IPS-20b (cell line): ENCODE measurements at regions not wholly inside any gene's neighbourhood (a gene's known extent, or its start where the extent isn't known, plus 50 kb on each side); places are given as distances from the start of the nearest gene placed in this dataset.

Experiments used
- H3K27ac ChIP-seq: one replicate; pipeline ENCODE4 v1.5.1; 2013; ENCODE audit warnings: low read length
- H3K27me3 ChIP-seq: 2 replicates; pipeline ENCODE4 v1.6.1; 2013; ENCODE audit warnings: mild to moderate bottlenecking, low read length, inconsistent platforms; ENCODE audit not compliant: insufficient read depth
- H3K36me3 ChIP-seq: 2 replicates; pipeline ENCODE4 v1.6.1; 2013; ENCODE audit warnings: low read depth, mild to moderate bottlenecking, inconsistent platforms, low read length, moderate library complexity; ENCODE audit not compliant: insufficient read depth
- H3K4me1 ChIP-seq: 2 replicates; pipeline ENCODE4 v1.6.1; 2013; ENCODE audit warnings: mild to moderate bottlenecking, control low read depth, inconsistent platforms, low read length, moderate library complexity; ENCODE audit not compliant: insufficient read depth
- H3K4me3 ChIP-seq: 2 replicates; pipeline ENCODE4 v1.5.1; 2013; ENCODE audit warnings: mild to moderate bottlenecking, low read length, inconsistent platforms
- H3K9ac ChIP-seq: 2 replicates; pipeline ENCODE4 v1.6.1; 2013; ENCODE audit warnings: low read depth, mild to moderate bottlenecking, inconsistent platforms, low read length, moderate library complexity
- H3K9me3 ChIP-seq: 2 replicates; pipeline ENCODE4 v1.6.1; 2013; ENCODE audit warnings: mild to moderate bottlenecking, low read depth, low read length, inconsistent platforms; ENCODE audit not compliant: insufficient read depth

GRCh38 chr4:20617678-20618396, 82.4 kb upstream of the PACRGL start:
- Histone ChIP-seq H3K27ac (no peak overlapping the region), H3K4me1 (peaks cover 10% of the 10 kb centered on the region; the same call in 1 of the 2 replicates), H3K36me3 (no peaks in the 10 kb centered on the region)

GRCh38 chr4:20618731-20619130, 81.5 kb upstream of the PACRGL start:
- Histone ChIP-seq H3K4me3 (no peak overlapping the region), H3K27ac (no peak overlapping the region), H3K9me3 (no peaks in the 10 kb centered on the region), H3K36me3 (no peaks in the 10 kb centered on the region), H3K27me3 (no peaks in the 10 kb centered on the region), H3K4me1 (peaks cover 10% of the 10 kb centered on the region; the same call in 1 of the 2 replicates), H3K9ac (no peak overlapping the region)

More at GRCh38 chr4:20617678-20618396, 82.4 kb upstream of the PACRGL start:
- H3K4me3 ChIP-seq: no peak overlapping the region
- no peaks in the 10 kb centered on the region for H3K27me3 ChIP-seq
- H3K9ac ChIP-seq: no peak overlapping the region
- no peaks in the 10 kb centered on the region for H3K9me3 ChIP-seq

- Histone ChIP-seq H3K9ac (no peak overlapping the region), H3K27ac (no peak overlapping the region), H3K27me3 (no peaks in the 10 kb centered on the region), H3K4me1 (peaks cover 10% of the 10 kb centered on the region), H3K4me3 (no peak overlapping the region), H3K36me3 (no peaks in the 10 kb centered on the region), H3K9me3 (no peaks in the 10 kb centered on the region)
Observed at GRCh38 chr4:20621476-20621875, 78.8 kb upstream of the PACRGL start.

GRCh38 chr4:20622701-20623100, 77.6 kb upstream of the PACRGL start:
- H3K36me3 ChIP-seq: no peaks in the 10 kb centered on the region
- no peaks in the 10 kb centered on the region for H3K27me3 ChIP-seq
- no peak overlapping the region for H3K27ac ChIP-seq
- H3K4me1 ChIP-seq: peaks cover 10% of the 10 kb centered on the region
- H3K9me3 ChIP-seq: no peaks in the 10 kb centered on the region
- H3K4me3 ChIP-seq: no peak overlapping the region
- no peak overlapping the region for H3K9ac ChIP-seq

- no peaks in the 10 kb centered on the region for H3K36me3 ChIP-seq
- H3K9me3 ChIP-seq: peaks cover 4% of the 10 kb centered on the region; the same call in 1 of the 2 replicates
- H3K27ac ChIP-seq: no peak overlapping the region
- H3K4me1 ChIP-seq: peaks cover 6% of the 10 kb centered on the region
- no peak overlapping the region for H3K9ac ChIP-seq
- no peaks in the 10 kb centered on the region for H3K27me3 ChIP-seq
- no peak overlapping the region for H3K4me3 ChIP-seq
Observed at GRCh38 chr4:20623939-20624338, 76.3 kb upstream of the PACRGL start.

- H3K4me3 ChIP-seq: no peak overlapping the region
- H3K36me3 ChIP-seq: no peaks in the 10 kb centered on the region
- peaks cover 6% of the 10 kb centered on the region for H3K4me1 ChIP-seq
- no peak overlapping the region for H3K27ac ChIP-seq
- peaks cover 4% of the 10 kb centered on the region; the same call in 1 of the 2 replicates for H3K9me3 ChIP-seq
- H3K27me3 ChIP-seq: no peaks in the 10 kb centered on the region
- H3K9ac ChIP-seq: no peak overlapping the region
Observed at GRCh38 chr4:20624793-20625374, 75.4 kb upstream of the PACRGL start.

GRCh38 chr4:20625426-20625825, 74.8 kb upstream of the PACRGL start:
- Histone ChIP-seq H3K9me3 (peaks cover 4% of the 10 kb centered on the region; the same call in 1 of the 2 replicates), H3K4me1 (peaks cover 2% of the 10 kb centered on the region), H3K36me3 (no peaks in the 10 kb centered on the region), H3K4me3 (no peak overlapping the region), H3K27ac (no peak overlapping the region), H3K9ac (no peak overlapping the region), H3K27me3 (no peaks in the 10 kb centered on the region)

GRCh38 chr4:20626326-20627005, 73.8 kb upstream of the PACRGL start:
- Histone ChIP-seq H3K9ac (no peak overlapping the region), H3K27ac (no peak overlapping the region), H3K4me1 (peaks cover 2% of the 10 kb centered on the region)

GRCh38 chr4:20627866-20628265, 72.4 kb upstream of the PACRGL start:
- Histone ChIP-seq H3K9ac (no peak overlapping the region), H3K4me1 (no peaks in the 10 kb centered on the region; the same call in 1 of the 2 replicates), H3K4me3 (no peak overlapping the region), H3K9me3 (peaks cover 4% of the 10 kb centered on the region; the same call in 1 of the 2 replicates), H3K36me3 (no peaks in the 10 kb centered on the region), H3K27me3 (no peaks in the 10 kb centered on the region), H3K27ac (no peak overlapping the region)

More at GRCh38 chr4:20626326-20627005, 73.8 kb upstream of the PACRGL start:
- Histone ChIP-seq H3K4me3 (no peak overlapping the region), H3K27me3 (no peaks in the 10 kb centered on the region), H3K36me3 (no peaks in the 10 kb centered on the region), H3K9me3 (peaks cover 4% of the 10 kb centered on the region; the same call in 1 of the 2 replicates)

- H3K36me3 ChIP-seq: no peaks in the 10 kb centered on the region
- H3K4me1 ChIP-seq: no peaks in the 10 kb centered on the region; the same call in 1 of the 2 replicates
- peaks cover 4% of the 10 kb centered on the region; the same call in 1 of the 2 replicates for H3K9me3 ChIP-seq
- no peaks in the 10 kb centered on the region for H3K27me3 ChIP-seq
- H3K27ac ChIP-seq: no peak overlapping the region
- no peak overlapping the region for H3K9ac ChIP-seq
- H3K4me3 ChIP-seq: no peak overlapping the region
Observed at GRCh38 chr4:20629186-20630106, 70.8 kb upstream of the PACRGL start.

GRCh38 chr4:20638825-20639224, 61.4 kb upstream of the PACRGL start:
- H3K4me1 ChIP-seq: no peaks in the 10 kb centered on the region
- H3K36me3 ChIP-seq: no peaks in the 10 kb centered on the region
- H3K9me3 ChIP-seq: peaks cover 9% of the 10 kb centered on the region; the same call in 1 of the 2 replicates
- no peak overlapping the region for H3K4me3 ChIP-seq
- H3K27ac ChIP-seq: no peak overlapping the region
- H3K9ac ChIP-seq: no peak overlapping the region
- H3K27me3 ChIP-seq: no peaks in the 10 kb centered on the region
